ENCODE measurements at regions not wholly inside any gene's neighbourhood (a gene's known extent, or its start where the extent isn't known, plus 50 kb on each side); places are given as distances from the start of the nearest gene placed in this dataset.

DNA sequence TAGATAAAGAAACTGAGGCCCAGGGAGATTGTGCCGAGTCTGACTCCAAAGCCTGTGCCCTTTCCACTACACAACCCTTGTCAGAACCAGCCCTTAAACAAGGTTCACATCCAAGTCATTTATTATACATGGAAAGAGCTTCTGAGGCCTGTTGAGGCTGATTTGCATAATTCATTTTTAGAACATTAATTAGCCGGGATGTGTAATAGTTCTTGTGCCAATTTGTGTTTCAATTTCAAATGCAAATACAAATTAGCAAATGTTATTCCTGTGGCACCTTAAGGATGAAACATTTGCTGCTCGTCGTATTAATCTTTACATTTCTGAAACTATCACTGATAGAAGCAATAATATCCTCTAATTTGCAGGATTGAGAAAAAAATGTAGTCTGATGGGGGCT lies 174.9 kb downstream of the MYCN start:
- Histone ChIP-seq H2BK20ac (ENCODE audit: low read depth, low read length) (no peak overlapping the region), H3K4me3 (ENCODE audit: insufficient read depth, low read depth, low read length) (no peak overlapping the region), H2AK9ac (replicated peaks; ENCODE audit: low read depth, low read length, poor library complexity) (no peak overlapping the region), H3K56ac (ENCODE audit: extremely low read depth, insufficient read depth, low read length) (no peak overlapping the region), H4K91ac (ENCODE audit: insufficient read depth, low read depth, low read length) (no peak overlapping the region), H2AK5ac (ENCODE audit: low read depth, low read length) (no peak overlapping the region), H3K27ac (ENCODE audit: insufficient read depth, low read length) (no peak overlapping the region), H3K23ac (ENCODE audit: low read depth, low read length) (no peak overlapping the region), H3K4me2 (ENCODE audit: low read depth, low read length) (no peak overlapping the region), H3K9me1 (ENCODE audit: insufficient read depth, low read length) (no peaks in the 10 kb centered on the region), H4K20me1 (ENCODE audit: insufficient read depth, low read length) (no peaks in the 10 kb centered on the region), H3K9me3 (ENCODE audit: control insufficient read depth, insufficient read depth, low read length) (peaks cover 20% of the 10 kb centered on the region), H2AFZ (replicated peaks; ENCODE audit: low read length, poor library complexity) (no peak overlapping the region), H3K18ac (ENCODE audit: low read depth, low read length) (no peak overlapping the region), H3K36me3 (ENCODE audit: control insufficient read depth, insufficient read depth, low read length) (no peaks in the 10 kb centered on the region), H2BK120ac (ENCODE audit: low read depth, low read length) (no peak overlapping the region), H3K14ac (replicated peaks; ENCODE audit: low read depth, low read length) (no peak overlapping the region), H4K5ac (ENCODE audit: low read depth, low read length) (no peak overlapping the region), H4K8ac (ENCODE audit: low read depth in 2 of 2, low read length in 2 of 2) (no peak overlapping the region), H3K79me1 (ENCODE audit: low read depth in 1 of 2, low read length in 2 of 2) (no peaks in the 10 kb centered on the region), H3K27me3 (ENCODE audit: control insufficient read depth, insufficient read depth, low read length) (no peaks in the 10 kb centered on the region), H3K4ac (ENCODE audit: low read depth, low read length) (no peak overlapping the region), H2BK5ac (ENCODE audit: low read depth, low read length, poor library complexity, severe bottlenecking) (no peak overlapping the region), H2BK15ac (ENCODE audit: low read depth, low read length) (no peak overlapping the region), H3K9ac (ENCODE audit: low read depth, low read length) (no peak overlapping the region), H3K4me1 (ENCODE audit: control insufficient read depth, insufficient read depth, low read length) (no peaks in the 10 kb centered on the region)
- dilution Hi-C loops (cut with HindIII; ENCODE audit: low sequenced_read_pairs, unreplicated experiment) (no loop called here), in situ Hi-C loops (cut with MboI; ENCODE audit: low sequenced_read_pairs) (no loop called here), intact Hi-C loops (cut with micrococcal nuclease) (no loop called here)
- no TSS peak for BruUV-seq (replicated peaks)
- ChIA-PET POLR2A (ENCODE audit: unreplicated experiment) (no interaction called here), CTCF (no interaction called here)
- ATAC-seq (ENCODE audit: low read depth) (no peak), DNase-seq (no peak)
- TF ChIP-seq RCOR1 (IDR thresholded peaks at IDR 0.05; ENCODE audit: insufficient replicate concordance, low read length) (no peak), RFX5 (IDR thresholded peaks at IDR 0.05; ENCODE audit: low read depth, low read length) (no peak), MXI1 (IDR thresholded peaks at IDR 0.05; ENCODE audit: borderline replicate concordance, low read depth, low read length) (no peak), MAFK (IDR thresholded peaks at IDR 0.05; ENCODE audit: low read depth, low read length) (no peak), BHLHE40 (IDR thresholded peaks at IDR 0.05; ENCODE audit: low read depth, low read length) (no peak), RAD21 (IDR thresholded peaks at IDR 0.05; ENCODE audit: low read length) (no peak), CEBPB (IDR thresholded peaks at IDR 0.05; ENCODE audit: low read depth, low read length) (no peak), NFE2L2 (IDR thresholded peaks at IDR 0.05; ENCODE audit: low read depth, low read length) (no peak), SMC3 (IDR thresholded peaks at IDR 0.05; ENCODE audit: low read depth, low read length) (no peak), MAZ (IDR thresholded peaks at IDR 0.05; ENCODE audit: borderline replicate concordance, low read depth, low read length) (no peak), FOS (IDR thresholded peaks at IDR 0.05; ENCODE audit: low read depth, low read length) (no peak), CHD1 (IDR thresholded peaks at IDR 0.05; ENCODE audit: low read depth, low read length) (no peak), POLR2A (IDR thresholded peaks at IDR 0.05; ENCODE audit: low read depth, low read length) (no peak)
- TF ChIP-seq, protein P1, sequence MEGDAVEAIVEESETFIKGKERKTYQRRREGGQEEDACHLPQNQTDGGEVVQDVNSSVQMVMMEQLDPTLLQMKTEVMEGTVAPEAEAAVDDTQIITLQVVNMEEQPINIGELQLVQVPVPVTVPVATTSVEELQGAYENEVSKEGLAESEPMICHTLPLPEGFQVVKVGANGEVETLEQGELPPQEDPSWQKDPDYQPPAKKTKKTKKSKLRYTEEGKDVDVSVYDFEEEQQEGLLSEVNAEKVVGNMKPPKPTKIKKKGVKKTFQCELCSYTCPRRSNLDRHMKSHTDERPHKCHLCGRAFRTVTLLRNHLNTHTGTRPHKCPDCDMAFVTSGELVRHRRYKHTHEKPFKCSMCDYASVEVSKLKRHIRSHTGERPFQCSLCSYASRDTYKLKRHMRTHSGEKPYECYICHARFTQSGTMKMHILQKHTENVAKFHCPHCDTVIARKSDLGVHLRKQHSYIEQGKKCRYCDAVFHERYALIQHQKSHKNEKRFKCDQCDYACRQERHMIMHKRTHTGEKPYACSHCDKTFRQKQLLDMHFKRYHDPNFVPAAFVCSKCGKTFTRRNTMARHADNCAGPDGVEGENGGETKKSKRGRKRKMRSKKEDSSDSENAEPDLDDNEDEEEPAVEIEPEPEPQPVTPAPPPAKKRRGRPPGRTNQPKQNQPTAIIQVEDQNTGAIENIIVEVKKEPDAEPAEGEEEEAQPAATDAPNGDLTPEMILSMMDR (conservative IDR thresholded peaks at IDR 0.05; ENCODE audit: low read depth, low read length) = no peak
- TF ChIP-seq, protein P2, sequence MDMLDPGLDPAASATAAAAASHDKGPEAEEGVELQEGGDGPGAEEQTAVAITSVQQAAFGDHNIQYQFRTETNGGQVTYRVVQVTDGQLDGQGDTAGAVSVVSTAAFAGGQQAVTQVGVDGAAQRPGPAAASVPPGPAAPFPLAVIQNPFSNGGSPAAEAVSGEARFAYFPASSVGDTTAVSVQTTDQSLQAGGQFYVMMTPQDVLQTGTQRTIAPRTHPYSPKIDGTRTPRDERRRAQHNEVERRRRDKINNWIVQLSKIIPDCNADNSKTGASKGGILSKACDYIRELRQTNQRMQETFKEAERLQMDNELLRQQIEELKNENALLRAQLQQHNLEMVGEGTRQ (IDR thresholded peaks at IDR 0.05; ENCODE audit: low read depth, low read length) = no peak
- TF ChIP-seq, protein P3, sequence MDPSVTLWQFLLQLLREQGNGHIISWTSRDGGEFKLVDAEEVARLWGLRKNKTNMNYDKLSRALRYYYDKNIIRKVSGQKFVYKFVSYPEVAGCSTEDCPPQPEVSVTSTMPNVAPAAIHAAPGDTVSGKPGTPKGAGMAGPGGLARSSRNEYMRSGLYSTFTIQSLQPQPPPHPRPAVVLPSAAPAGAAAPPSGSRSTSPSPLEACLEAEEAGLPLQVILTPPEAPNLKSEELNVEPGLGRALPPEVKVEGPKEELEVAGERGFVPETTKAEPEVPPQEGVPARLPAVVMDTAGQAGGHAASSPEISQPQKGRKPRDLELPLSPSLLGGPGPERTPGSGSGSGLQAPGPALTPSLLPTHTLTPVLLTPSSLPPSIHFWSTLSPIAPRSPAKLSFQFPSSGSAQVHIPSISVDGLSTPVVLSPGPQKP (IDR thresholded peaks at IDR 0.05; ENCODE audit: borderline replicate concordance, low read depth, low read length) = no peak
- WGBS, 2 experiments (ENCODE audit: extremely low coverage in 2 of 2, insufficient read length in 1 of 2) = no CpG with 5 or more reads among the region's 4 CpGs

Data from IMR-90 (cell line).